Esophagus muscularis mucosa (tissue), 4 donors: ENCODE measurements at regions not wholly inside any gene's neighbourhood (a gene's known extent, or its start where the extent isn't known, plus 50 kb on each side); places are given as distances from the start of the nearest gene placed in this dataset.

ENCODE experiments used
- DNase-seq: peaks from one replicate; pipeline ENCODE4 v3.0.0-alpha.2; 2017; ENCODE audit errors: extremely low spot score
- H3K27ac ChIP-seq, 4 donors: fragments of 200-600 bp; sonication (generic); replicated peaks in 1 of 4; 1 replicate in 3 of 4; 2 replicates in 1 of 4; pipeline ENCODE4 v1.5.1; 2016 to 2019; ENCODE audit warnings: mild to moderate bottlenecking in 1 of 4
- H3K27me3 ChIP-seq, 4 donors: fragments of 200-600 bp; sonication (generic); one replicate each; pipeline versions ENCODE4 v1.5.1 to v1.6.0; 2016 to 2019
- H3K36me3 ChIP-seq, 4 donors: fragments of 200-600 bp; sonication (generic); one replicate each; pipeline ENCODE4 v1.5.1; 2016 to 2019
- H3K4me1 ChIP-seq, 4 donors: fragments of 200-600 bp; sonication (generic); one replicate each; pipeline ENCODE4 v1.5.1; 2016 to 2019
- H3K4me3 ChIP-seq, 4 donors: fragments of 200-600 bp; sonication (generic); 1 replicate in 2 of 4; 2 replicates in 2 of 4; pipeline ENCODE4 v1.5.1; 2016 to 2019; ENCODE audit warnings: mild to moderate bottlenecking in 4 of 4, moderate library complexity in 1 of 4
- H3K9me3 ChIP-seq, 4 donors: fragments of 200-600 bp; sonication (generic); 1 replicate in 3 of 4; 2 replicates in 1 of 4; pipeline ENCODE4 v1.5.1; 2016 to 2019
- CTCF ChIP-seq, 3 experiments: fragments of 200-600 bp in 2 of 3; fragments of 450-650 bp in 1 of 3; sonication (generic) in 2 of 3; IDR thresholded peaks; one replicate each; pipeline ENCODE4 v1.5.1; 2017 to 2019; ENCODE audit warnings: antibody characterized with exemption in 3 of 3, mild to moderate bottlenecking in 2 of 3, moderate library complexity in 1 of 3
- EP300 ChIP-seq: sonication (generic); formaldehyde crosslinking; IDR thresholded peaks from one replicate; pipeline ENCODE4 v1.6.1; 2017; ENCODE audit warnings: antibody characterized with exemption
- POLR2A ChIP-seq: fragments of 450-650 bp; IDR thresholded peaks from one replicate; pipeline ENCODE4 v1.6.1; 2017; ENCODE audit warnings: antibody characterized with exemption, moderate library complexity, mild to moderate bottlenecking, low read depth
- POLR2AphosphoS5 ChIP-seq, 2 donors: sonication (generic); formaldehyde crosslinking; IDR thresholded peaks; one replicate each; pipeline ENCODE4 v1.6.1; 2017; ENCODE audit warnings: antibody characterized with exemption in 2 of 2
- WGBS: methylation state at CpG from one replicate; pipeline ENCODE4 v1.1.5; 2018; 5-methylcytosine and 5-hydroxymethylcytosine counted together
- intact Hi-C: fragments of 100-400 bp; cut with DNase I; formaldehyde crosslinking; loops from one replicate; pipeline ENCODE4 v1.15.1; 2023

- WGBS: 75% methylated on average over 5 of the region's 5 CpGs
- Histone ChIP-seq H3K27me3 (no peaks in the 10 kb centered on the region), H3K27ac (no peak overlapping the region), H3K4me1 (peaks cover 0 to 11% (median 10%) of the 10 kb centered on the region in 4 donors), H3K4me3 (no peak overlapping the region), H3K9me3 (no peaks in the 10 kb centered on the region), H3K36me3 (no peaks in the 10 kb centered on the region)
- TF ChIP-seq CTCF (IDR thresholded peaks at IDR 0.05) (no peak), POLR2A (no peak), EP300 (no peak), POLR2AphosphoS5 (IDR thresholded peaks at IDR 0.05) (no peak)
- intact Hi-C loops: no loop called here
- DNase-seq: no peak
Observed at GRCh38 chr4:57554556-57555092, 444.4 kb upstream of the IGFBP7 start.

- intact Hi-C loops: no loop called here
- no peak overlapping the region for H3K4me3 ChIP-seq
- WGBS: 79% methylated on average over 3 of the region's 3 CpGs
- peaks cover 0 to 12% (median 10%) of the 10 kb centered on the region in 4 donors for H3K4me1 ChIP-seq
- no peak for TF ChIP-seq EP300
- TF ChIP-seq CTCF (IDR thresholded peaks at IDR 0.05): no peak
- TF ChIP-seq POLR2AphosphoS5 (IDR thresholded peaks at IDR 0.05): no peak
- TF ChIP-seq POLR2A: no peak
- no peak overlapping the region for H3K27ac ChIP-seq
- H3K27me3 ChIP-seq: no peaks in the 10 kb centered on the region
- DNase-seq: no peak
- no peaks in the 10 kb centered on the region for H3K9me3 ChIP-seq
- no peaks in the 10 kb centered on the region for H3K36me3 ChIP-seq
Observed at GRCh38 chr4:57553728-57554127, 443.5 kb upstream of the IGFBP7 start.

- peak overlapping the region in 1 of 4 donors; percentile 35 for H3K27ac ChIP-seq
- no peaks in the 10 kb centered on the region for H3K9me3 ChIP-seq
- 24% methylated on average over 3 of the region's 3 CpGs for WGBS
- H3K27me3 ChIP-seq: no peaks in the 10 kb centered on the region
- H3K4me3 ChIP-seq: no peak overlapping the region
- no peaks in the 10 kb centered on the region for H3K36me3 ChIP-seq
- peak in 1 of 2 donors; percentile 14 for TF ChIP-seq POLR2AphosphoS5 (IDR thresholded peaks at IDR 0.05)
- TF ChIP-seq EP300: no peak
- intact Hi-C loops: no loop called here
- no peak for DNase-seq
- H3K4me1 ChIP-seq: peaks cover 0 to 12% (median 10%) of the 10 kb centered on the region in 4 donors
Observed at GRCh38 chr4:57550198-57550597, 440.0 kb upstream of the IGFBP7 start.

GRCh38 chr4:57548856-57549255 is 438.7 kb upstream of the IGFBP7 start:
- no peaks in the 10 kb centered on the region for H3K36me3 ChIP-seq
- H3K9me3 ChIP-seq: no peaks in the 10 kb centered on the region
- H3K27me3 ChIP-seq: no peaks in the 10 kb centered on the region
- no peak for DNase-seq
- H3K4me3 ChIP-seq: no peak overlapping the region
- peaks cover 0 to 12% (median 10%) of the 10 kb centered on the region in 4 donors for H3K4me1 ChIP-seq
- no peak for TF ChIP-seq POLR2A
- TF ChIP-seq EP300: no peak
- no peak for TF ChIP-seq CTCF (IDR thresholded peaks at IDR 0.05)
- no peak for TF ChIP-seq POLR2AphosphoS5 (IDR thresholded peaks at IDR 0.05)
- intact Hi-C loops: no loop called here
- no peak overlapping the region for H3K27ac ChIP-seq
- 94% methylated on average over 2 of the region's 2 CpGs for WGBS

GRCh38 chr4:57544811-57545654 is 434.8 kb upstream of the IGFBP7 start:
- no peaks in the 10 kb centered on the region for H3K27me3 ChIP-seq
- intact Hi-C loops: no loop called here
- no peaks in the 10 kb centered on the region for H3K9me3 ChIP-seq
- H3K36me3 ChIP-seq: no peaks in the 10 kb centered on the region
- DNase-seq: no peak
- H3K4me1 ChIP-seq: peaks cover 0 to 9% (median 2%) of the 10 kb centered on the region in 4 donors
- TF ChIP-seq POLR2A (no peak), CTCF (IDR thresholded peaks at IDR 0.05) (no peak), EP300 (no peak), POLR2AphosphoS5 (IDR thresholded peaks at IDR 0.05) (no peak)
- H3K4me3 ChIP-seq: no peak overlapping the region
- H3K27ac ChIP-seq: no peak overlapping the region
- WGBS: 68% methylated on average over 4 of the region's 4 CpGs
